K562 (cell line): ENCODE measurements at regions not wholly inside any gene's neighbourhood (a gene's known extent, or its start where the extent isn't known, plus 50 kb on each side); places are given as distances from the start of the nearest gene placed in this dataset.

Experiments used
- ATAC-seq: fragments of 200-7000 bp; cut with Tn5 transposase; 3 replicates; pipeline ENCODE4 v1.9.1; 2020; ENCODE audit warnings: moderate library complexity
- BruUV-seq: library from RNA; stranded (reverse); fragments of 400-500 nt; replicated peaks from 2 replicates; lab custom pipeline; 2021; lab: Mats Ljungman, UMichigan
- CTCF ChIA-PET: fragments of 300-600 bp; formaldehyde crosslinking; extraction: SDS; loops from one replicate; lab custom pipeline; 2021; ENCODE audit warnings: low intra/inter-chr PET ratio; lab: Yijun Ruan, JAX
- POLR2A ChIA-PET: fragments of 300-600, 350-650 bp; sonication (Branson Sonifier 250); formaldehyde crosslinking; extraction: SDS; loops from one replicate; lab custom pipeline; 2021; ENCODE audit warnings: antibody characterized with exemption, inconsistent platforms; lab: Yijun Ruan, JAX
- DNase-seq, 4 experiments: peaks; one replicate each; pipeline versions ENCODE4 v3.0.0 to v3.0.0-alpha.2; 2011 to 2018; ENCODE audit warnings: low spot score in 3 of 4, mixed read lengths in 3 of 4; ENCODE audit errors: extremely low read depth in 1 of 4
- FAIRE-seq: peaks from 2 replicates; lab custom pipeline; 2011; peaks lifted over from hg19 to GRCh38; lab: Jason Lieb, UNC
- H2AFZ ChIP-seq: 2 replicates; pipeline ENCODE4 v1.6.0; 2011; ENCODE audit warnings: low read depth, low read length, control low read depth, inconsistent platforms
- H3K27ac ChIP-seq: fragments of 200-600 bp; 3 replicates; pipeline ENCODE4 v1.8.0; 2011; ENCODE audit warnings: low read depth, mild to moderate bottlenecking, control low read depth, inconsistent platforms, low read length, moderate library complexity, mixed read lengths; ENCODE audit errors: extremely low read depth
- H3K27me3 ChIP-seq, 2 experiments: fragments of 300-600 bp in 1 of 2; 2 replicates in 1 of 2; 3 replicates in 1 of 2; pipeline versions ENCODE4 v1.6.0 to v1.8.0; 2011; ENCODE audit warnings: inconsistent platforms in 2 of 2, low read length in 2 of 2, mild to moderate bottlenecking in 1 of 2, mixed read lengths in 1 of 2, moderate library complexity in 1 of 2; ENCODE audit not compliant: control insufficient read depth in 2 of 2, insufficient read depth in 2 of 2
- H3K36me3 ChIP-seq: fragments of 300-600 bp; 3 replicates; pipeline ENCODE4 v1.8.0; 2011; ENCODE audit warnings: mild to moderate bottlenecking, low read length, inconsistent platforms; ENCODE audit not compliant: control insufficient read depth, insufficient read depth
- H3K4me1 ChIP-seq, 2 experiments: fragments of 200-600 bp in 1 of 2; replicated peaks in 1 of 2; 2 replicates in 1 of 2; 3 replicates in 1 of 2; pipeline versions ENCODE4 v1.5.1 to v1.8.0; 2011; ENCODE audit warnings: inconsistent platforms in 2 of 2, low read length in 2 of 2, mild to moderate bottlenecking in 1 of 2, mixed read lengths in 1 of 2, moderate library complexity in 1 of 2; ENCODE audit not compliant: control insufficient read depth in 2 of 2, insufficient read depth in 2 of 2
- H3K4me2 ChIP-seq: 2 replicates; pipeline ENCODE4 v1.6.1; 2011; ENCODE audit warnings: low read length, control low read depth, inconsistent platforms, mixed read lengths; ENCODE audit not compliant: insufficient read depth
- H3K4me3 ChIP-seq: fragments of 200-600 bp; sonication (generic), shearing (Covaris generic); 2 replicates; pipeline ENCODE4 v1.5.1; 2016; ENCODE audit warnings: control low read depth, inconsistent platforms
- H3K79me2 ChIP-seq: fragments of 200-600 bp; 3 replicates; pipeline ENCODE4 v1.8.0; 2011; ENCODE audit warnings: low read length, inconsistent platforms; ENCODE audit not compliant: control insufficient read depth, insufficient read depth
- H3K9ac ChIP-seq, 2 experiments: 2 replicates each; pipeline versions ENCODE4 v1.6.0 to v1.6.1; 2011; ENCODE audit warnings: low read depth in 2 of 2, low read length in 2 of 2, control low read depth in 1 of 2, inconsistent platforms in 1 of 2, mild to moderate bottlenecking in 1 of 2, mixed read lengths in 1 of 2; ENCODE audit not compliant: insufficient read depth in 1 of 2
- H3K9me1 ChIP-seq: one replicate; pipeline ENCODE4 v1.6.0; 2011; ENCODE audit warnings: inconsistent platforms, mild to moderate bottlenecking, low read length, moderate library complexity; ENCODE audit not compliant: control insufficient read depth, insufficient read depth
- H3K9me3 ChIP-seq: replicated peaks from 2 replicates; pipeline ENCODE4 v1.5.1; 2011; ENCODE audit warnings: low read depth, low read length, inconsistent platforms; ENCODE audit not compliant: control insufficient read depth, insufficient read depth
- H4K20me1 ChIP-seq: replicated peaks from 2 replicates; pipeline ENCODE4 v1.6.1; 2011; ENCODE audit warnings: low read length, inconsistent platforms, mixed read lengths; ENCODE audit not compliant: control insufficient read depth, insufficient read depth
- CHD4 ChIP-seq: fragments of 200-600 bp; sonication (generic); IDR thresholded peaks from 3 replicates; pipeline ENCODE4 v1.6.1; 2012; ENCODE audit warnings: low read depth, mild to moderate bottlenecking, mixed read lengths, low read length, inconsistent platforms; ENCODE audit not compliant: insufficient read depth, insufficient replicate concordance, poor library complexity, severe bottlenecking
- ELF2 ChIP-seq: fragments of 250-450 bp; sonication (Bioruptor Pico); IDR thresholded peaks from 2 replicates; pipeline ENCODE4 v1.5.0; 2021; ENCODE audit warnings: mild to moderate bottlenecking
- ESRRA ChIP-seq: fragments of 450-650 bp; IDR thresholded peaks from 2 replicates; pipeline ENCODE4 v1.6.1; 2014; ENCODE audit warnings: low read depth, mild to moderate bottlenecking, moderate library complexity, borderline replicate concordance
- FOXP1 ChIP-seq: sonication (generic); formaldehyde crosslinking; IDR thresholded peaks from 2 replicates; pipeline ENCODE4 v1.8.0; 2022; ENCODE audit warnings: mild to moderate bottlenecking, missing genetic modification reagents
- GATAD2A ChIP-seq: fragments of 450-650 bp; IDR thresholded peaks from 2 replicates; pipeline ENCODE4 v1.6.1; 2017
- HDAC2 ChIP-seq: fragments of 450-650 bp; IDR thresholded peaks from 2 replicates; pipeline ENCODE4 v1.6.1; 2016; ENCODE audit warnings: mild to moderate bottlenecking
- LCOR ChIP-seq: sonication (generic); formaldehyde crosslinking; IDR thresholded peaks from 2 replicates; pipeline ENCODE4 v1.8.0; 2022; ENCODE audit warnings: mild to moderate bottlenecking, missing genetic modification reagents
- NCOA2 ChIP-seq, 2 experiments: fragments of 450-650 bp; IDR thresholded peaks; 2 replicates each; pipeline ENCODE4 v1.6.1; 2018; ENCODE audit warnings: mild to moderate bottlenecking in 2 of 2, moderate library complexity in 1 of 2; ENCODE audit not compliant: partially characterized antibody in 2 of 2
- TEAD2 ChIP-seq: fragments of 450-650 bp; IDR thresholded peaks from 2 replicates; pipeline ENCODE4 v1.6.1; 2016; ENCODE audit warnings: missing genetic modification characterization, control low read depth, missing compliant biosample characterization
- ZBTB11 ChIP-seq, 3 experiments: fragments of 200-800 bp in 1 of 3; fragments of 250-450 bp in 1 of 3; fragments of 450-650 bp in 1 of 3; sonication (Bioruptor Pico) in 1 of 3; sonication (Bioruptor generic) in 1 of 3; formaldehyde crosslinking in 1 of 3; IDR thresholded peaks; 2 replicates each; pipeline versions ENCODE4 v1.6.1 to v1.8.0; 2016 to 2022; ENCODE audit warnings: mild to moderate bottlenecking in 2 of 3, missing genetic modification characterization in 2 of 3, missing compliant biosample characterization in 1 of 3, moderate library complexity in 1 of 3
- ZNF444 ChIP-seq: fragments of 250-450 bp; sonication (Bioruptor Pico); IDR thresholded peaks from 2 replicates; pipeline ENCODE4 v1.4.0; 2020; ENCODE audit warnings: mild to moderate bottlenecking, moderate library complexity
- ZNF551 ChIP-seq: fragments of 250-450 bp; sonication (Bioruptor Pico); IDR thresholded peaks from 2 replicates; pipeline ENCODE4 v1.5.0; 2021; ENCODE audit warnings: mild to moderate bottlenecking, moderate library complexity
- WGBS: fragments of 100-300 bp; shearing (Covaris generic); methylation state at CpG from one replicate; pipeline ENCODE4 v1.1.6; 2016; ENCODE audit warnings: low coverage, mixed read lengths; ENCODE audit not compliant: insufficient coverage; ENCODE audit errors: missing lambda C conversion rate; 5-methylcytosine and 5-hydroxymethylcytosine counted together
- in situ Hi-C: fragments of 300-500 bp; cut with MboI; formaldehyde crosslinking; loops from 4 replicates; pipeline ENCODE4 v1.15.0; 2018; ENCODE audit warnings: inconsistent platforms, mixed read lengths
- intact Hi-C: fragments of 100-400 bp; cut with micrococcal nuclease; formaldehyde crosslinking; loops from 2 replicates; pipeline ENCODE4 v1.14.2; 2022
- TF ChIP-seq, protein P1 (sequence below): fragments of 250-450 bp; sonication (Bioruptor Pico); IDR thresholded peaks from 2 replicates; pipeline ENCODE4 v1.4.0; 2020; ENCODE audit warnings: mild to moderate bottlenecking

DNA sequence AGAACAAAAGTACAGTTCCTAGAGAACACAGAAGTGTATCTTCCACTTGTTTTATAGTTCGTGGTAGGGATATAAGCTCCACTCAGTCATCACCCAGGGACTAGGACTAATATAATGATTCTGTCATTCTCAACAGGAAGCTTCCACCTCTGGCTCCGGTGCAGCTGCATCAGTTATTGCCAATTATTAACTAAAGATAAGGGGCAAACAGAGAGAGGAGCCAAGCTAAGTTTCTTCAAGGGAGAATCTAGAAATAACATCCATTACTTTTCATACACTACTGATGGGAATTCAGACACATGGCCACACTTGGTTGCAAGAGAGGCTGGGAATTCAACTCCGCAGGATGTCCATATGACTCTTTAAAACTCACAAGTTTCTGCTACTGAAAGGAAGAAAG is 917.9 kb downstream of the OLFM4 start:
- BruUV-seq: no TSS peak
- no peaks in the 10 kb centered on the region for H3K36me3 ChIP-seq
- H3K9me3 ChIP-seq: no peaks in the 10 kb centered on the region
- H3K79me2 ChIP-seq: no peaks in the 10 kb centered on the region
- DNase-seq: no peak
- no peak for ATAC-seq
- no peak overlapping the region for H2AFZ ChIP-seq
- FAIRE-seq: no peak
- H3K9me1 ChIP-seq: no peaks in the 10 kb centered on the region
- TF ChIP-seq FOXP1 (CRISPR knock-in tag) (no peak), ELF2 (no peak), ZNF444 (no peak), CHD4 (no peak), GATAD2A (no peak), TEAD2 (tag) (no peak), NCOA2 (IDR thresholded peaks at IDR 0.05; ENCODE audit: partially characterized antibody in 2 of 2) (no peak), ESRRA (no peak), ZNF551 (no peak), HDAC2 (no peak), LCOR (CRISPR knock-in tag) (no peak), ZBTB11 (CRISPR knock-in tag; IDR thresholded peaks at IDR 0.05) (no peak)
- TF ChIP-seq, protein P1, sequence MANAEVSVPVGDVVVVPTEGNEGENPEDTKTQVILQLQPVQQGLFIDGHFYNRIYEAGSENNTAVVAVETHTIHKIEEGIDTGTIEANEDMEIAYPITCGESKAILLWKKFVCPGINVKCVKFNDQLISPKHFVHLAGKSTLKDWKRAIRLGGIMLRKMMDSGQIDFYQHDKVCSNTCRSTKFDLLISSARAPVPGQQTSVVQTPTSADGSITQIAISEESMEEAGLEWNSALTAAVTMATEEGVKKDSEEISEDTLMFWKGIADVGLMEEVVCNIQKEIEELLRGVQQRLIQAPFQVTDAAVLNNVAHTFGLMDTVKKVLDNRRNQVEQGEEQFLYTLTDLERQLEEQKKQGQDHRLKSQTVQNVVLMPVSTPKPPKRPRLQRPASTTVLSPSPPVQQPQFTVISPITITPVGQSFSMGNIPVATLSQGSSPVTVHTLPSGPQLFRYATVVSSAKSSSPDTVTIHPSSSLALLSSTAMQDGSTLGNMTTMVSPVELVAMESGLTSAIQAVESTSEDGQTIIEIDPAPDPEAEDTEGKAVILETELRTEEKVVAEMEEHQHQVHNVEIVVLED (CRISPR knock-in tag): no peak
- H3K4me2 ChIP-seq: no peak overlapping the region
- CTCF ChIA-PET: no interaction called here
- WGBS: 0% methylated on average over 3 of the region's 3 CpGs
- intact Hi-C loops: no loop called here
- no peaks in the 10 kb centered on the region for H4K20me1 ChIP-seq
- H3K27me3 ChIP-seq: no peaks in the 10 kb centered on the region
- H3K4me3 ChIP-seq: no peak overlapping the region
- no peak overlapping the region for H3K27ac ChIP-seq
- in situ Hi-C loops: no loop called here
- POLR2A ChIA-PET: no interaction called here
- no peak overlapping the region for H3K9ac ChIP-seq
- H3K4me1 ChIP-seq: no peaks in the 10 kb centered on the region
